Glomerular visceral epithelial cell (primary cell): ENCODE measurements at regions not wholly inside any gene's neighbourhood (a gene's known extent, or its start where the extent isn't known, plus 50 kb on each side); places are given as distances from the start of the nearest gene placed in this dataset.
"Not testable (repeated sequence)": the region's sequence is repeated elsewhere in the genome, so short reads cannot be mapped to it uniquely, and the experiment has no call there.

Source experiments
- DNase-seq: peaks from one replicate; pipeline ENCODE4 v3.0.0-alpha.2; 2016; ENCODE audit errors: extremely low spot score

- DNase-seq = no peak
Observed at GRCh38 chr14:87312169-87312893, 680.7 kb downstream of the GALC start.

GRCh38 chr14:87309557-87309956, 683.4 kb downstream of the GALC start:
- no peak for DNase-seq

GRCh38 chr14:87306409-87307168, 686.4 kb downstream of the GALC start:
- no peak for DNase-seq

- no peak for DNase-seq
Observed at GRCh38 chr14:87305345-87305744, 687.6 kb downstream of the GALC start.

- no peak for DNase-seq
Observed at GRCh38 chr14:87304404-87304803, 688.6 kb downstream of the GALC start.

- no peak for DNase-seq
Observed at GRCh38 chr14:87286826-87287225, 706.2 kb downstream of the GALC start.

GRCh38 chr14:87286191-87286590, 706.8 kb downstream of the GALC start:
- DNase-seq = no peak

GRCh38 chr14:87285506-87285905, 707.5 kb downstream of the GALC start:
- no peak for DNase-seq

- no peak for DNase-seq
Observed at GRCh38 chr14:87283547-87283946, 709.4 kb downstream of the GALC start.

GRCh38 chr14:87282266-87282665, 710.7 kb downstream of the GALC start:
- no peak for DNase-seq

- DNase-seq = no peak
Observed at GRCh38 chr14:87278415-87278814, 714.6 kb downstream of the GALC start.

- no peak for DNase-seq
Observed at GRCh38 chr14:87271331-87271730, 721.7 kb downstream of the GALC start.

- DNase-seq = no peak
Observed at GRCh38 chr14:87268997-87269396, 724.0 kb downstream of the GALC start.

GRCh38 chr14:87264796-87265195, 728.2 kb downstream of the GALC start:
- DNase-seq = no peak

GRCh38 chr14:87264272-87264785, 728.7 kb downstream of the GALC start:
- no peak for DNase-seq

- no peak for DNase-seq
Observed at GRCh38 chr14:87261621-87262020, 731.4 kb downstream of the GALC start.

GRCh38 chr14:87260460-87260859, 732.5 kb downstream of the GALC start:
- no peak for DNase-seq

- no peak for DNase-seq
Observed at GRCh38 chr14:87257421-87257820, 735.6 kb downstream of the GALC start.

- DNase-seq = no peak
Observed at GRCh38 chr14:87255058-87255457, 737.9 kb downstream of the GALC start.

GRCh38 chr14:87254331-87254874, 738.6 kb downstream of the GALC start:
- DNase-seq = no peak

- not testable (repeated sequence) for DNase-seq
Observed at GRCh38 chr14:87253791-87254190, 739.2 kb downstream of the GALC start.

GRCh38 chr14:87252103-87252502, 740.9 kb downstream of the GALC start:
- DNase-seq = no peak

- no peak for DNase-seq
Observed at GRCh38 chr14:87251011-87251410, 742.0 kb downstream of the GALC start.
